ENCODE measurements at regions not wholly inside any gene's neighbourhood (a gene's known extent, or its start where the extent isn't known, plus 50 kb on each side); places are given as distances from the start of the nearest gene placed in this dataset.

GRCh38 chrX:63959975-63960374, 175.0 kb upstream of the ARHGEF9 start:
- Histone ChIP-seq H3K9me3 (no peaks in the 10 kb centered on the region), H3K4me3 (ENCODE audit: low read depth, low read length) (no peak overlapping the region), H3K4me1 (no peaks in the 10 kb centered on the region), H3K36me3 (no peaks in the 10 kb centered on the region), H3K27me3 (no peaks in the 10 kb centered on the region)
- DNase-seq: no peak
- TF ChIP-seq CTCF (IDR thresholded peaks at IDR 0.05; ENCODE audit: low read depth, low read length): no peak

- Histone ChIP-seq H3K36me3 (no peaks in the 10 kb centered on the region), H3K4me1 (no peaks in the 10 kb centered on the region), H3K4me3 (ENCODE audit: low read depth, low read length) (no peak overlapping the region), H3K27me3 (no peaks in the 10 kb centered on the region), H3K9me3 (no peaks in the 10 kb centered on the region)
- no peak for TF ChIP-seq CTCF (IDR thresholded peaks at IDR 0.05; ENCODE audit: low read depth, low read length)
- DNase-seq: no peak
These were observed 173.3 kb upstream of the ARHGEF9 start for GRCh38 chrX:63958134-63958865.

GRCh38 chrX:63935835-63936234, 150.8 kb upstream of the ARHGEF9 start:
- Histone ChIP-seq H3K4me3 (ENCODE audit: low read depth, low read length) (no peak overlapping the region), H3K9me3 (no peaks in the 10 kb centered on the region), H3K36me3 (no peaks in the 10 kb centered on the region), H3K4me1 (no peaks in the 10 kb centered on the region), H3K27me3 (no peaks in the 10 kb centered on the region)
- no peak for TF ChIP-seq CTCF (IDR thresholded peaks at IDR 0.05; ENCODE audit: low read depth, low read length)
- DNase-seq: no peak

GRCh38 chrX:63934791-63935190, 149.8 kb upstream of the ARHGEF9 start:
- Histone ChIP-seq H3K9me3 (no peaks in the 10 kb centered on the region), H3K4me1 (no peaks in the 10 kb centered on the region), H3K27me3 (no peaks in the 10 kb centered on the region), H3K36me3 (no peaks in the 10 kb centered on the region), H3K4me3 (ENCODE audit: low read depth, low read length) (no peak overlapping the region)
- TF ChIP-seq CTCF (IDR thresholded peaks at IDR 0.05; ENCODE audit: low read depth, low read length): no peak
- no peak for DNase-seq

GRCh38 chrX:63934160-63934559, 149.1 kb upstream of the ARHGEF9 start:
- Histone ChIP-seq H3K27me3 (no peaks in the 10 kb centered on the region), H3K36me3 (no peaks in the 10 kb centered on the region), H3K4me1 (no peaks in the 10 kb centered on the region), H3K9me3 (no peaks in the 10 kb centered on the region), H3K4me3 (ENCODE audit: low read depth, low read length) (no peak overlapping the region)
- no peak for DNase-seq
- TF ChIP-seq CTCF (IDR thresholded peaks at IDR 0.05; ENCODE audit: low read depth, low read length): no peak

GRCh38 chrX:63932907-63933306, 147.9 kb upstream of the ARHGEF9 start:
- H3K4me3 ChIP-seq (ENCODE audit: low read depth, low read length): no peak overlapping the region
- TF ChIP-seq CTCF (IDR thresholded peaks at IDR 0.05; ENCODE audit: low read depth, low read length): no peak
- no peaks in the 10 kb centered on the region for H3K4me1 ChIP-seq
- H3K27me3 ChIP-seq: no peaks in the 10 kb centered on the region
- H3K36me3 ChIP-seq: no peaks in the 10 kb centered on the region
- no peaks in the 10 kb centered on the region for H3K9me3 ChIP-seq
- no peak for DNase-seq
